ENCODE measurements at regions not wholly inside any gene's neighbourhood (a gene's known extent, or its start where the extent isn't known, plus 50 kb on each side); places are given as distances from the start of the nearest gene placed in this dataset.

DNA sequence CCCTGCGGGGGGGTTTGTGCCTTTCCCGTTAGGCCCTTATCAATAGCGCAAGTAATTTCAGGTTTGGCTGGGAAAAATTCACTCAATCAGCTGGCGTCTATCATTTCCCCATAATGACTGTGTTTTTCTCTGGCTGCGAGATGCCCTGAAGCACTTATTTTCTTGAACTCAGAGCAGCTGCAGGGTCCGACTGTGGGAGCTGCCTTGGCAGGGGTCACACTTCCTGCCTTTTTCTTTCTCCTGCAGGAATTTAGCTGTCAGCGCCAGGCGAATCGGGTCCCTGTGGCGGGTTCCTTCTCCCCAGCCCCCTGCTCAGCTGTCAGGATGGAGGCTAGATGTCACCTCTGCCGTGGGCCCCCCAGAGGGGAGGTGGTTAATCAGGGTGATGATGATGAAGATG lies 81.3 kb upstream of the HPCAL1 start:
- Histone ChIP-seq H2AK5ac (ENCODE audit: insufficient read length, low read length) (no peak overlapping the region), H3K4ac (ENCODE audit: low read depth, low read length) (no peak overlapping the region), H3K23ac (ENCODE audit: insufficient read length, low read depth, low read length) (no peak overlapping the region), H3K14ac (ENCODE audit: insufficient read depth, low read length) (no peak overlapping the region), H2BK12ac (ENCODE audit: insufficient read length, low read depth, low read length) (no peak overlapping the region), H3K27me3 (ENCODE audit: insufficient read depth, low read length) (no peaks in the 10 kb centered on the region), H3T11ph (ENCODE audit: low read length) (no peak overlapping the region), H3K27ac (ENCODE audit: insufficient read length, low read depth, low read length) (no peak overlapping the region), H2AFZ (ENCODE audit: low read length) (no peak overlapping the region), H2BK15ac (ENCODE audit: low read depth, low read length) (no peak overlapping the region), H3K9ac (ENCODE audit: extremely low read depth, insufficient read length, low read length) (no peak overlapping the region), H4K91ac (ENCODE audit: insufficient read length, low read depth, low read length) (no peak overlapping the region), H3K9me3 (ENCODE audit: control insufficient read depth, low read depth, low read length) (no peaks in the 10 kb centered on the region), H3K79me1 (ENCODE audit: insufficient read depth, low read depth, low read length, poor library complexity, severe bottlenecking) (no peaks in the 10 kb centered on the region), H3K4me2 (ENCODE audit: insufficient read depth, insufficient read length, low read length) (no peak overlapping the region), H3K56ac (ENCODE audit: insufficient read length, low read depth, low read length) (no peak overlapping the region), H4K5ac (ENCODE audit: insufficient read length, low read depth, low read length) (no peak overlapping the region), H3K4me1 (ENCODE audit: insufficient read depth, low read length) (no peaks in the 10 kb centered on the region), H3K18ac (ENCODE audit: insufficient read length, low read depth, low read length) (no peak overlapping the region), H2BK120ac (ENCODE audit: low read depth, low read length, poor library complexity, severe bottlenecking) (no peak overlapping the region), H2BK5ac (ENCODE audit: insufficient read length, low read length) (no peak overlapping the region), H4K20me1 (ENCODE audit: control insufficient read depth, insufficient read depth, insufficient read length) (no peaks in the 10 kb centered on the region), H4K8ac (replicated peaks; ENCODE audit: insufficient read length, low read depth, low read length) (no peak overlapping the region), H3K23me2 (ENCODE audit: insufficient read length, low read depth, low read length, poor library complexity, severe bottlenecking) (no peaks in the 10 kb centered on the region), H2BK20ac (ENCODE audit: low read depth, low read length, poor library complexity, severe bottlenecking) (no peak overlapping the region), H3K79me2 (ENCODE audit: insufficient read depth, low read length) (no peaks in the 10 kb centered on the region)
- Mint-ChIP-seq H3K27me3 (ENCODE audit: low read depth) (peaks cover 4% of the 10 kb centered on the region), H3K4me1 (peaks cover 8 to 46% of the 10 kb centered on the region in 2 experiments), H3K36me3 (ENCODE audit: insufficient read depth in 1 of 3, low read depth in 3 of 3) (no peaks in the 10 kb centered on the region), H3K9me3 (no peaks in the 10 kb centered on the region; a peak in 1 of 5 replicates), H3K4me3 (no peak overlapping the region), H3K27ac (peak overlapping the region in 1 of 3 experiments; percentile 15; a peak in 1 of 7 replicates)
- DNase-seq, result no peak
- no CpG with 5 or more reads among the region's 11 CpGs for WGBS (ENCODE audit: extremely low coverage, insufficient read length, low lambda C conversion rate)
- TF ChIP-seq, protein P1, sequence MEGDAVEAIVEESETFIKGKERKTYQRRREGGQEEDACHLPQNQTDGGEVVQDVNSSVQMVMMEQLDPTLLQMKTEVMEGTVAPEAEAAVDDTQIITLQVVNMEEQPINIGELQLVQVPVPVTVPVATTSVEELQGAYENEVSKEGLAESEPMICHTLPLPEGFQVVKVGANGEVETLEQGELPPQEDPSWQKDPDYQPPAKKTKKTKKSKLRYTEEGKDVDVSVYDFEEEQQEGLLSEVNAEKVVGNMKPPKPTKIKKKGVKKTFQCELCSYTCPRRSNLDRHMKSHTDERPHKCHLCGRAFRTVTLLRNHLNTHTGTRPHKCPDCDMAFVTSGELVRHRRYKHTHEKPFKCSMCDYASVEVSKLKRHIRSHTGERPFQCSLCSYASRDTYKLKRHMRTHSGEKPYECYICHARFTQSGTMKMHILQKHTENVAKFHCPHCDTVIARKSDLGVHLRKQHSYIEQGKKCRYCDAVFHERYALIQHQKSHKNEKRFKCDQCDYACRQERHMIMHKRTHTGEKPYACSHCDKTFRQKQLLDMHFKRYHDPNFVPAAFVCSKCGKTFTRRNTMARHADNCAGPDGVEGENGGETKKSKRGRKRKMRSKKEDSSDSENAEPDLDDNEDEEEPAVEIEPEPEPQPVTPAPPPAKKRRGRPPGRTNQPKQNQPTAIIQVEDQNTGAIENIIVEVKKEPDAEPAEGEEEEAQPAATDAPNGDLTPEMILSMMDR (conservative IDR thresholded peaks at IDR 0.05), result no peak
